CD4-positive, CD25-positive, alpha-beta regulatory T cell (primary cell): ENCODE measurements at regions not wholly inside any gene's neighbourhood (a gene's known extent, or its start where the extent isn't known, plus 50 kb on each side); places are given as distances from the start of the nearest gene placed in this dataset.
"Not testable (repeated sequence)": the region's sequence is repeated elsewhere in the genome, so short reads cannot be mapped to it uniquely, and the experiment has no call there.

Experiments used
- ATAC-seq, 2 donors: fragments of 150-1000 bp; cut with Tn5 transposase; one replicate each; pipeline ENCODE4 v1.10.0; 2021; ENCODE audit warnings: low read depth in 2 of 2, moderate number of reproducible peaks in 2 of 2, moderate library complexity in 1 of 2
- DNase-seq, 3 donors: peaks; one replicate each; pipeline versions ENCODE4 v3.0.0 to v3.0.0-alpha.2; 2012 to 2022; ENCODE audit warnings: mixed read lengths in 1 of 3
- H3K27ac ChIP-seq: one replicate; pipeline ENCODE4 v1.7.0; 2013; ENCODE audit warnings: mild to moderate bottlenecking, low read length; ENCODE audit not compliant: insufficient read depth, poor library complexity, severe bottlenecking
- H3K27me3 ChIP-seq: one replicate; pipeline ENCODE4 v1.7.0; 2013; ENCODE audit warnings: low read length; ENCODE audit not compliant: control insufficient read depth, insufficient read depth
- H3K36me3 ChIP-seq: one replicate; pipeline ENCODE4 v1.7.0; 2013; ENCODE audit warnings: mild to moderate bottlenecking, low read length, moderate library complexity; ENCODE audit not compliant: control insufficient read depth, insufficient read depth
- H3K4me1 ChIP-seq: 2 replicates; pipeline ENCODE4 v1.7.0; 2013; ENCODE audit warnings: mild to moderate bottlenecking, low read length; ENCODE audit not compliant: insufficient read depth, control insufficient read depth, poor library complexity, severe bottlenecking
- H3K4me3 ChIP-seq: one replicate; pipeline ENCODE4 v1.7.0; 2013; ENCODE audit warnings: low read depth, mild to moderate bottlenecking, low read length, moderate library complexity
- H3K9me3 ChIP-seq, 2 experiments: 1 replicate in 1 of 2; 2 replicates in 1 of 2; pipeline ENCODE4 v1.7.0; 2013; ENCODE audit warnings: low read length in 2 of 2, mild to moderate bottlenecking in 1 of 2, moderate library complexity in 1 of 2; ENCODE audit not compliant: control insufficient read depth in 2 of 2
- H3K27ac Mint-ChIP-seq, 3 donors: one replicate each; pipeline ENCODE4 v1.8.0; 2020 to 2022; ENCODE audit warnings: mild to moderate bottlenecking in 3 of 3, mixed read lengths in 3 of 3, moderate library complexity in 2 of 3
- H3K27me3 Mint-ChIP-seq: one replicate; pipeline ENCODE4 v1.8.0; 2022; ENCODE audit warnings: mild to moderate bottlenecking, mixed read lengths
- H3K36me3 Mint-ChIP-seq: one replicate; pipeline ENCODE4 v1.8.0; 2020; ENCODE audit warnings: mixed read lengths
- H3K4me1 Mint-ChIP-seq, 4 donors: one replicate each; pipeline ENCODE4 v1.8.0; 2020 to 2022; ENCODE audit warnings: mixed read lengths in 4 of 4, mild to moderate bottlenecking in 1 of 4
- H3K4me3 Mint-ChIP-seq, 4 donors: one replicate each; pipeline ENCODE4 v1.8.0; 2020 to 2022; ENCODE audit warnings: mild to moderate bottlenecking in 4 of 4, mixed read lengths in 4 of 4, moderate library complexity in 3 of 4
- H3K9me3 Mint-ChIP-seq, 7 donors: one replicate each; pipeline ENCODE4 v1.8.0; 2020 to 2022; ENCODE audit warnings: mixed read lengths in 7 of 7, mild to moderate bottlenecking in 3 of 7, moderate library complexity in 2 of 7

DNA sequence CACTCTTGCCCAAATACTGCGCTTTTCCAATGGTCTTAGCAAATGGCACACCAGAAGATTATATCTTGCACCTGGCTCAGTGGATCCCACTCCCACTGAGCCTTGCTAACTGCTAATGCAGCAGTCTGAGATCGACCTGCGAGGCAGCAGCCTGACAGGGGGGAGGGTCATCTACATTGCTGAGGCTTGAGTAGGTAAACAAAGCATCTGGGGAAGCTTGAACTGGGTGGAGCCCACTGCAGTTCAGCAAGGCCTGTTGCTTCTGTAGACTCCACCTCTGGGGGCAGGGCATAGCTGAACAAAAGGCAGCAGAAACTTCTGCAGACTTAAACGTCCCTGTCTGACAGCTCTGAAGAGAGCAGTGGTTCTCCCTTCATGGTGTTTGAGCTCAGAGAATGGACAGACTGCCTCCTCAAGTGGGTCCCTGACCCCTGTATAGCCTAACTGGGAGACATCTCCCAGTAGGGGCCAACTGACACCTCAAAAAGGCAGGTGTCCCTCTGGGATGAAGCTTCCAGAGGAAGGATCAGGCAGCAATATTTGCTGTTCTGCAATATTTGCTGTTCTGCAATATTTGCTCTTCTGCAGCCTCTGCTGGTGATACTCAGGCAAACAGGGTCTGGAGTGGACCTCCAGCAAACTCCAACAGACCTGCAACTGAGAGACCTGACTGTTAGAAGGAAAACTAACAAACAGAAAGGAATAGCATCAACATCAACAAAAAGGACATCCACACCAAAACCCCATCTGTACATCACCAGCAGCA is 93.0 kb upstream of the MEGF10 start:
- not testable (repeated sequence) for H3K27me3 ChIP-seq, H3K4me3 ChIP-seq, H3K4me1 Mint-ChIP-seq, DNase-seq, H3K36me3 Mint-ChIP-seq, H3K4me3 Mint-ChIP-seq, ATAC-seq, H3K4me1 ChIP-seq, H3K9me3 ChIP-seq, H3K27ac Mint-ChIP-seq, H3K27ac ChIP-seq, H3K36me3 ChIP-seq
- Mint-ChIP-seq H3K27me3 (peaks cover 26% of the 10 kb centered on the region), H3K9me3 (peaks cover 0 to 19% (median 4%) of the 10 kb centered on the region in 7 donors)

DNA sequence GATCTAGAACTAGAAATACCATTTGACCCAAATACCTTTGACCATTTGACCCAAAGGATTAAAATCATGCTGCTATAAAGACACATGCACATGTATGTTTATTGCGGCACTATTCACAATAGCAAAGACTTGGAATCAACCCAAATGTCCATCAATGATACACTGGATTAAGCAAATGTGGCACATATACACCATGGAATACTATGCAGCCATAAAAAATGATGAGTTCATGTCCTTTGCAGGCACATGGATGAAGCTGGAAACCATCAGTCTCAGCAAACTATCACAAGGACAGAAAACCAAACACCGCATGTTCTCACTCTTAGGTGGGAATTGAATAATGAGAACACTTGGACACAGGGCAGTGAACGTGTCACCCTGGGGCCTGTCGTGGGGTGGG is 87.9 kb upstream of the MEGF10 start:
- not testable (repeated sequence) for H3K27ac Mint-ChIP-seq, H3K27ac ChIP-seq, H3K27me3 ChIP-seq, H3K4me3 ChIP-seq, DNase-seq, ATAC-seq, H3K9me3 ChIP-seq, H3K4me1 Mint-ChIP-seq, H3K36me3 ChIP-seq, H3K4me1 ChIP-seq, H3K4me3 Mint-ChIP-seq, H3K36me3 Mint-ChIP-seq
- Mint-ChIP-seq H3K27me3 (peaks cover 36% of the 10 kb centered on the region), H3K9me3 (peaks cover 0 to 19% (median 3%) of the 10 kb centered on the region in 7 donors)

DNA sequence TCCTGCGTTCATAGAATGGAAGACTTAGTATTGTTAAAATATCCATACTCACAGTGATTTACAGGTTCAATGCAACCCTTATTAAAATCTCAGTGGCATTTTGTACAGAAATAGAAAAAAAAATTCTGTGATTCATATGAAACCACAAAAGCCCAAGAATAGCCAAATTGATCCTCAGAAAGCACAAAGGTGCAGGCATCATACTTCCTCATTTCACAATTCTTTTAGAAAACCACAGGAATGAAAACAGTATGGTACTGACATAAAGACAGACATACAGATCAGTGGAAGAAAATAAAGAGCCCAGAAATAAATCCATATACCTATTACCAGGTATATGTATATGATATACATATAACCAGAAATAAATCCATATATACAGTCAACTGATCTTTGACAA is 86.8 kb upstream of the MEGF10 start:
- H3K27me3 ChIP-seq, result peaks cover 4% of the 10 kb centered on the region
- H3K4me3 ChIP-seq, result no peak overlapping the region
- no peaks in the 10 kb centered on the region for H3K9me3 ChIP-seq
- Mint-ChIP-seq H3K9me3 (peaks cover 0 to 12% (median 2%) of the 10 kb centered on the region in 7 donors), H3K27me3 (peaks cover 36% of the 10 kb centered on the region), H3K4me1 (no peaks in the 10 kb centered on the region), H3K27ac (no peak overlapping the region), H3K36me3 (no peaks in the 10 kb centered on the region), H3K4me3 (no peak overlapping the region)
- DNase-seq (no peak), ATAC-seq (no peak)
- H3K4me1 ChIP-seq, result no peaks in the 10 kb centered on the region
- H3K36me3 ChIP-seq, result no peaks in the 10 kb centered on the region
- no peak overlapping the region for H3K27ac ChIP-seq

DNA sequence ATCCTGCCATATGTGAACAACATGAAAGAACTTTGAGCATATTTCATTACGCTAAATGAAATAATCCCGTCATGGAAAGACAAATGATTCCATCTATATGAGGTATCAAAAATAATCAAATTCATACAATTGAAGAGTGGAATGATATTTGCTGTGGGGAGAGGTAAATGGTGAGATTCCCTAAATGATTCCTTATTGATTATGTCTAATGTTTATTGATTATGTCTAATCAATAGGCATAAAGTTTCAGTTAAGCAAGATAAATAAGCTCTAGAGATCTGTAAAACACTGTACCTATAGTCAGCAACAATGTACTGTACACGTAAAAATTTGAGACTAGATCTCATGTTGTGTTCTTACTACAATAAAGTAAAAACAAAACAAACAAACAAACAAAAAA is 85.4 kb upstream of the MEGF10 start:
- no peak overlapping the region for H3K4me3 Mint-ChIP-seq
- ATAC-seq, result no peak
- Histone ChIP-seq H3K36me3 (no peaks in the 10 kb centered on the region), H3K4me3 (no peak overlapping the region), H3K9me3 (no peaks in the 10 kb centered on the region), H3K4me1 (no peaks in the 10 kb centered on the region), H3K27ac (no peak overlapping the region), H3K27me3 (peaks cover 7% of the 10 kb centered on the region)
- H3K27me3 Mint-ChIP-seq, result peaks cover 29% of the 10 kb centered on the region
- no peak for DNase-seq
- no peaks in the 10 kb centered on the region for H3K4me1 Mint-ChIP-seq
- H3K27ac Mint-ChIP-seq, result no peak overlapping the region
- no peaks in the 10 kb centered on the region for H3K36me3 Mint-ChIP-seq
- peaks cover 0 to 6% (median 1%) of the 10 kb centered on the region in 7 donors for H3K9me3 Mint-ChIP-seq

DNA sequence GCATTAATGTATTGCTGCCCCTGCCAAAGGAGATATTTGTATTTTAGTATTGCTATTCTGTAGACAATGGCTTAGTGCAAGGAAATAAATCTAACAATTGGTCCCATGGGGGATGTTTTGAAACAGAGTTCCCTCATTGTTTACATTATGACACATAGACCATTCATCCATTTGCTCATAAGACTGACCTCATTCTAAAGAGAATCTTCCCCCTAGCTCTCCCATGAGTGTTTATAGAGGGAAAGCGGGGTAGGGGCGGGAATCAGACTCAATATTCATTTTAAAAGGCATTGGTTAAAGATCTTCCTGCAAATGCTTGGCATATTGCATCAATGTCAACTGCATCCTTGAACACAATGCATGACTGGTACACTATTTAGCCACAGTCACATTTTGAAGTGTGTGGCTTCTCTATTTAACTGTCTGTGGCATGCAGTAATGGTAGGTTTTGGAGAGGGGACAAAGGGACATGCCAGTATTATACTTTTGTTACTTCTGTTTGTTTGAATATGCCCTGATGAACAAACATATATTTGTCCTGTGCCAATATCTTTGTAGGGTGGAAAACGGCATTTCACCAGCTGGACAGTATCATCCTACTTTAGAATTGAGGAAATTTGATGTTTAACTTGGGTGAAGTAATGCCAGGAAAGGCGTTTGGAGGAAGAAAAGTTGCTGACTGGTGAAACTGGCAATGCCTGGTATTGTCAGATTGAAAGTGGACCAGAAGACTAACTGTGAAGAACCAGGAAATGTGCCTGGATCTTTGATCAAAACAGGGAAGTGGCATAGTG is 84.1 kb upstream of the MEGF10 start:
- Mint-ChIP-seq H3K9me3 (peaks cover 0 to 6% (median 0%) of the 10 kb centered on the region in 7 donors), H3K4me3 (no peak overlapping the region), H3K27me3 (peaks cover 23% of the 10 kb centered on the region), H3K27ac (no peak overlapping the region), H3K4me1 (no peaks in the 10 kb centered on the region), H3K36me3 (no peaks in the 10 kb centered on the region)
- Histone ChIP-seq H3K4me1 (no peaks in the 10 kb centered on the region), H3K27ac (no peak overlapping the region), H3K9me3 (no peaks in the 10 kb centered on the region), H3K36me3 (no peaks in the 10 kb centered on the region), H3K27me3 (peaks cover 9% of the 10 kb centered on the region), H3K4me3 (no peak overlapping the region)
- DNase-seq, result no peak
- no peak for ATAC-seq

DNA sequence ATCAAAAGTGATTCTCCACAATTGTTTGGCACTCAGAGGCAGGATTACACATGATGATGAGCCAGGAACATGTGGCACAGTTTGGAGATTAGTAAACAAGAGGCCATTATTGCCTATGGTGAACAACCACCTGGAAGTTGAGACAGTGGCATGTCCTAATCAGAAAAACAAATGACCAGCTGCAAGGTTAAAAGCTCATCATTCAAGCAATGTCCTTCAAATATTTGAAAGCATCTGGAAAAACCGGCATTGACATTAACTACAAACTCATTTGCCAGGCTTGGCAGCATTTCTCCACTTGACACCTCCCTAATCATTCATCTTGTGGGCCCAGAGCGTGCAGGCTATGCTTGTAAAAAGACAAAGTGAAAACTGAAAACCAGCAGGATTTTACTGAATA is 80.6 kb upstream of the MEGF10 start:
- Mint-ChIP-seq H3K27me3 (peaks cover 27% of the 10 kb centered on the region), H3K4me3 (no peak overlapping the region), H3K36me3 (no peaks in the 10 kb centered on the region), H3K4me1 (peaks cover 0 to 2% (median 0%) of the 10 kb centered on the region in 4 donors), H3K9me3 (peaks cover 0 to 4% (median 0%) of the 10 kb centered on the region in 7 donors), H3K27ac (no peak overlapping the region)
- Histone ChIP-seq H3K9me3 (no peaks in the 10 kb centered on the region), H3K4me1 (no peaks in the 10 kb centered on the region), H3K36me3 (no peaks in the 10 kb centered on the region), H3K27ac (no peak overlapping the region), H3K4me3 (no peak overlapping the region), H3K27me3 (peaks cover 8% of the 10 kb centered on the region)
- ATAC-seq (no peak), DNase-seq (no peak)

DNA sequence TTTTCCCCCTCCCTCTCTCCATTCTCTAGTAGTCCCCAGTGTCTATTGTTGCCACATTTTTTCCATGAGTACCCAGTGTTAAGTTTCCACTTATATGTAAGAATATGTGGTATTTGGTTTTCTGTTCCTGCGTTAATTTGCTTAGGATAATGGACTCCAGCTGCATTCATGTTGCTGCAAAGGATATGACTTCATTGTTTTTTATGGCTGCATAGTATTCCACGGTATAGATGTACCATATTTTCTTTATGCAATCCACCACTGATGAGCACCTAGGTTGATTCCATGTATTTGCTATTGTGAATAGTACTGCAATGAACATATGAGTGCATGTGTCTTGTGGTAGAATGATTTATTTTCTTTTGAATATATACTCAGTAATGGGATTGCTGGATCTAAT is 77.4 kb upstream of the MEGF10 start:
- Mint-ChIP-seq H3K4me3 (no peak overlapping the region), H3K36me3 (peaks cover 5% of the 10 kb centered on the region), H3K27me3 (peaks cover 17% of the 10 kb centered on the region), H3K27ac (no peak overlapping the region), H3K4me1 (peaks cover 0 to 2% (median 0%) of the 10 kb centered on the region in 4 donors), H3K9me3 (peaks cover 0 to 8% (median 0%) of the 10 kb centered on the region in 7 donors)
- H3K4me1 ChIP-seq, result no peaks in the 10 kb centered on the region
- ATAC-seq (no peak), DNase-seq (no peak)
- H3K4me3 ChIP-seq, result no peak overlapping the region
- no peak overlapping the region for H3K27ac ChIP-seq
- H3K9me3 ChIP-seq, result no peaks in the 10 kb centered on the region
- H3K36me3 ChIP-seq, result no peaks in the 10 kb centered on the region
- peaks cover 10% of the 10 kb centered on the region for H3K27me3 ChIP-seq
